HCT116 (cell line): ENCODE measurements at regions not wholly inside any gene's neighbourhood (a gene's known extent, or its start where the extent isn't known, plus 50 kb on each side); places are given as distances from the start of the nearest gene placed in this dataset.

Experiments
- ATAC-seq: fragments of 200-7000 bp; cut with Tn5 transposase; 2 replicates; pipeline ENCODE4 v1.9.1; 2020; ENCODE audit warnings: mild to moderate bottlenecking, moderate library complexity
- BruUV-seq: library from RNA; stranded (reverse); fragments of 400-500 nt; replicated peaks from 2 replicates; lab custom pipeline; 2021; lab: Mats Ljungman, UMichigan
- CTCF ChIA-PET: fragments of 300-600 bp; sonication (Branson Sonifier 250); formaldehyde crosslinking; loops from one replicate; lab custom pipeline; 2021; ENCODE audit warnings: antibody characterized with exemption; lab: Charles Lee
- POLR2A ChIA-PET: fragments of 300-600, 350-600 bp; sonication (Branson Sonifier 250); formaldehyde crosslinking; loops from one replicate; lab custom pipeline; 2021; ENCODE audit warnings: antibody characterized with exemption; lab: Charles Lee
- RAD21 ChIA-PET, 2 experiments: fragments of 300-600 bp; sonication (Branson Sonifier 250); formaldehyde crosslinking; loops; one replicate each; lab custom pipeline; 2023; ENCODE audit warnings: low total read pairs in 2 of 2; ENCODE audit not compliant: uncharacterized antibody in 2 of 2, unreplicated experiment in 2 of 2, low non-redundant PET in 1 of 2; lab: Charles Lee
- DNase-seq: peaks from one replicate; pipeline ENCODE4 v3.0.0-alpha.2; 2010; ENCODE audit warnings: low read depth, low spot score
- H2AFZ ChIP-seq: fragments of 200-600 bp; shearing (Covaris generic), sonication (generic); 2 replicates; pipeline ENCODE4 v1.6.1; 2017; ENCODE audit warnings: low read depth, mixed run types, mixed read lengths, antibody characterized with exemption, low read length; ENCODE audit not compliant: poor library complexity, severe bottlenecking
- H3K27ac ChIP-seq: 2 replicates; pipeline ENCODE4 v1.5.1; 2012; ENCODE audit warnings: low read depth, low read length
- H3K27me3 ChIP-seq: fragments of 200-600 bp; sonication (generic); 2 replicates; pipeline ENCODE4 v1.6.1; 2016; ENCODE audit warnings: mixed run types, low read length, mixed read lengths; ENCODE audit not compliant: insufficient read depth
- H3K36me3 ChIP-seq, 2 experiments: fragments of 200-500 bp in 1 of 2; fragments of 200-600 bp in 1 of 2; sonication (Bioruptor generic) in 1 of 2; sonication (generic) in 1 of 2; 2 replicates each; pipeline versions ENCODE4 v1.5.1 to v1.6.1; 2014 to 2016; ENCODE audit warnings: low read length in 2 of 2, inconsistent platforms in 1 of 2, mixed read lengths in 1 of 2, mixed run types in 1 of 2; ENCODE audit not compliant: insufficient read depth in 2 of 2, control insufficient read depth in 1 of 2
- H3K4me1 ChIP-seq, 2 experiments: fragments of 200-600 bp in 1 of 2; sonication (generic) in 1 of 2; 2 replicates each; pipeline versions ENCODE4 v1.5.1 to v1.6.1; 2012 to 2017; ENCODE audit warnings: low read length in 2 of 2, inconsistent platforms in 1 of 2, mild to moderate bottlenecking in 1 of 2, mixed read lengths in 1 of 2, mixed run types in 1 of 2, moderate library complexity in 1 of 2; ENCODE audit not compliant: insufficient read depth in 2 of 2, control insufficient read depth in 1 of 2
- H3K4me2 ChIP-seq: fragments of 200-600 bp; sonication (generic); 2 replicates; pipeline ENCODE4 v1.6.1; 2017; ENCODE audit warnings: mixed run types, low read length, mixed read lengths
- H3K4me3 ChIP-seq, 2 experiments: fragments of 200-600 bp in 1 of 2; sonication (generic) in 1 of 2; replicated peaks in 1 of 2; 2 replicates each; pipeline ENCODE4 v1.5.1; 2011 to 2016; ENCODE audit warnings: low read length in 2 of 2, control low read depth in 1 of 2, low read depth in 1 of 2, mild to moderate bottlenecking in 1 of 2, mixed read lengths in 1 of 2, mixed run types in 1 of 2
- H3K79me2 ChIP-seq: fragments of 200-600 bp; sonication (generic); 2 replicates; pipeline ENCODE4 v1.6.1; 2017; ENCODE audit warnings: mild to moderate bottlenecking, mixed run types, low read length, moderate library complexity, mixed read lengths; ENCODE audit not compliant: insufficient read depth
- H3K9ac ChIP-seq: fragments of 200-600 bp; sonication (generic); 2 replicates; pipeline ENCODE4 v1.6.1; 2016; ENCODE audit warnings: low read length, mixed read lengths
- H3K9me2 ChIP-seq: fragments of 200-600 bp; sonication (generic), shearing (Covaris generic); 2 replicates; pipeline ENCODE4 v1.6.1; 2017; ENCODE audit warnings: mixed run types, mild to moderate bottlenecking, moderate library complexity; ENCODE audit not compliant: insufficient read depth
- H3K9me3 ChIP-seq, 2 experiments: fragments of 200-500 bp in 1 of 2; fragments of 200-600 bp in 1 of 2; sonication (Bioruptor generic) in 1 of 2; sonication (generic) in 1 of 2; 2 replicates each; pipeline ENCODE4 v1.6.1; 2014 to 2017; ENCODE audit warnings: low read length in 2 of 2, mixed read lengths in 2 of 2, inconsistent platforms in 1 of 2, low read depth in 1 of 2, mild to moderate bottlenecking in 1 of 2, mixed run types in 1 of 2, moderate library complexity in 1 of 2; ENCODE audit not compliant: control insufficient read depth in 1 of 2, insufficient read depth in 1 of 2
- H4K20me1 ChIP-seq: fragments of 200-600 bp; sonication (generic), shearing (Covaris generic); 2 replicates; pipeline ENCODE4 v1.6.1; 2017; ENCODE audit warnings: mixed run types, mild to moderate bottlenecking, moderate library complexity; ENCODE audit not compliant: insufficient read depth
- CBX3 ChIP-seq: IDR thresholded peaks from 2 replicates; pipeline ENCODE4 v1.6.1; 2012; ENCODE audit warnings: low read depth
- CEBPB ChIP-seq: IDR thresholded peaks from 2 replicates; pipeline ENCODE4 v1.6.1; 2012; ENCODE audit warnings: low read depth
- ELF1 ChIP-seq: IDR thresholded peaks from 2 replicates; pipeline ENCODE4 v1.6.1; 2012; ENCODE audit warnings: low read depth, borderline replicate concordance
- FOSL1 ChIP-seq: IDR thresholded peaks from 2 replicates; pipeline ENCODE4 v1.6.1; 2012; ENCODE audit warnings: low read depth
- RAD21 ChIP-seq: IDR thresholded peaks from 2 replicates; pipeline ENCODE4 v1.6.1; 2012; ENCODE audit warnings: low read depth, mild to moderate bottlenecking
- SIN3A ChIP-seq: IDR thresholded peaks from 2 replicates; pipeline ENCODE4 v1.6.1; 2012; ENCODE audit warnings: low read depth
- TCF7L2 ChIP-seq: IDR thresholded peaks from 2 replicates; pipeline ENCODE4 v1.7.0; 2011; ENCODE audit warnings: borderline replicate concordance, inconsistent platforms; ENCODE audit not compliant: insufficient read depth, insufficient read length; ENCODE audit errors: extremely low read depth
- YY1 ChIP-seq: IDR thresholded peaks from 2 replicates; pipeline ENCODE4 v1.6.1; 2011; ENCODE audit warnings: low read length, low read depth, moderate library complexity, mild to moderate bottlenecking; ENCODE audit not compliant: insufficient replicate concordance; ENCODE audit errors: extremely low read depth
- ZBTB33 ChIP-seq: IDR thresholded peaks from 2 replicates; pipeline ENCODE4 v1.6.1; 2011; ENCODE audit warnings: mild to moderate bottlenecking, low read length, moderate library complexity; ENCODE audit not compliant: insufficient replicate concordance; ENCODE audit errors: extremely low read depth
- intact Hi-C: fragments of 100-400 bp; cut with micrococcal nuclease; formaldehyde crosslinking; loops from 2 replicates; pipeline ENCODE4 v1.10.0; 2022
- TF ChIP-seq, protein P1 (sequence below), 3 experiments: fragments of 200-600 bp in 1 of 3; sonication (generic) in 1 of 3; IDR thresholded peaks in 2 of 3; conservative IDR thresholded peaks in 1 of 3; 2 replicates each; pipeline ENCODE4 v1.5.1; 2012 to 2017; ENCODE audit warnings: low read depth in 2 of 3, low read length in 2 of 3, antibody characterized with exemption in 1 of 3, borderline replicate concordance in 1 of 3, control low read depth in 1 of 3, mild to moderate bottlenecking in 1 of 3, mixed read lengths in 1 of 3, mixed run types in 1 of 3, moderate library complexity in 1 of 3; ENCODE audit not compliant: insufficient read depth in 1 of 3
- TF ChIP-seq, protein P2 (sequence below): IDR thresholded peaks from 2 replicates; pipeline ENCODE4 v1.6.1; 2012; ENCODE audit warnings: low read depth

GRCh38 chr3:26346497-26346896, 276.1 kb upstream of the LRRC3B start:
- CTCF ChIA-PET, result no interaction called here

More at GRCh38 chr3:26346497-26346896, 276.1 kb upstream of the LRRC3B start:
- Histone ChIP-seq H2AFZ (no peak overlapping the region), H4K20me1 (no peaks in the 10 kb centered on the region), H3K79me2 (no peaks in the 10 kb centered on the region), H3K9me3 (peaks cover 0 to 7% of the 10 kb centered on the region in 2 experiments; a peak in 2 of 4 replicates), H3K4me1 (no peaks in the 10 kb centered on the region), H3K4me3 (no peak overlapping the region), H3K27me3 (no peaks in the 10 kb centered on the region), H3K4me2 (no peak overlapping the region), H3K9ac (no peak overlapping the region), H3K36me3 (no peaks in the 10 kb centered on the region), H3K27ac (no peak overlapping the region), H3K9me2 (no peaks in the 10 kb centered on the region)
- intact Hi-C loops, result no loop called here
- ATAC-seq, result no peak
- POLR2A ChIA-PET, result no interaction called here
- RAD21 ChIA-PET, result no interaction called here
- no TSS peak for BruUV-seq
- no peak for DNase-seq
- TF ChIP-seq ELF1 (no peak), YY1 (no peak), CBX3 (no peak), FOSL1 (no peak), RAD21 (no peak), SIN3A (no peak), ZBTB33 (no peak), CEBPB (no peak), TCF7L2 (no peak)
- TF ChIP-seq, protein P1, sequence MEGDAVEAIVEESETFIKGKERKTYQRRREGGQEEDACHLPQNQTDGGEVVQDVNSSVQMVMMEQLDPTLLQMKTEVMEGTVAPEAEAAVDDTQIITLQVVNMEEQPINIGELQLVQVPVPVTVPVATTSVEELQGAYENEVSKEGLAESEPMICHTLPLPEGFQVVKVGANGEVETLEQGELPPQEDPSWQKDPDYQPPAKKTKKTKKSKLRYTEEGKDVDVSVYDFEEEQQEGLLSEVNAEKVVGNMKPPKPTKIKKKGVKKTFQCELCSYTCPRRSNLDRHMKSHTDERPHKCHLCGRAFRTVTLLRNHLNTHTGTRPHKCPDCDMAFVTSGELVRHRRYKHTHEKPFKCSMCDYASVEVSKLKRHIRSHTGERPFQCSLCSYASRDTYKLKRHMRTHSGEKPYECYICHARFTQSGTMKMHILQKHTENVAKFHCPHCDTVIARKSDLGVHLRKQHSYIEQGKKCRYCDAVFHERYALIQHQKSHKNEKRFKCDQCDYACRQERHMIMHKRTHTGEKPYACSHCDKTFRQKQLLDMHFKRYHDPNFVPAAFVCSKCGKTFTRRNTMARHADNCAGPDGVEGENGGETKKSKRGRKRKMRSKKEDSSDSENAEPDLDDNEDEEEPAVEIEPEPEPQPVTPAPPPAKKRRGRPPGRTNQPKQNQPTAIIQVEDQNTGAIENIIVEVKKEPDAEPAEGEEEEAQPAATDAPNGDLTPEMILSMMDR (IDR thresholded peaks at IDR 0.05 in 2 of 3, conservative IDR thresholded peaks at IDR 0.05 in 1 of 3; ENCODE audit: borderline replicate concordance in 1 of 3, insufficient read depth in 1 of 3, low read depth in 2 of 3, low read length in 2 of 3), result no peak
- TF ChIP-seq, protein P2, sequence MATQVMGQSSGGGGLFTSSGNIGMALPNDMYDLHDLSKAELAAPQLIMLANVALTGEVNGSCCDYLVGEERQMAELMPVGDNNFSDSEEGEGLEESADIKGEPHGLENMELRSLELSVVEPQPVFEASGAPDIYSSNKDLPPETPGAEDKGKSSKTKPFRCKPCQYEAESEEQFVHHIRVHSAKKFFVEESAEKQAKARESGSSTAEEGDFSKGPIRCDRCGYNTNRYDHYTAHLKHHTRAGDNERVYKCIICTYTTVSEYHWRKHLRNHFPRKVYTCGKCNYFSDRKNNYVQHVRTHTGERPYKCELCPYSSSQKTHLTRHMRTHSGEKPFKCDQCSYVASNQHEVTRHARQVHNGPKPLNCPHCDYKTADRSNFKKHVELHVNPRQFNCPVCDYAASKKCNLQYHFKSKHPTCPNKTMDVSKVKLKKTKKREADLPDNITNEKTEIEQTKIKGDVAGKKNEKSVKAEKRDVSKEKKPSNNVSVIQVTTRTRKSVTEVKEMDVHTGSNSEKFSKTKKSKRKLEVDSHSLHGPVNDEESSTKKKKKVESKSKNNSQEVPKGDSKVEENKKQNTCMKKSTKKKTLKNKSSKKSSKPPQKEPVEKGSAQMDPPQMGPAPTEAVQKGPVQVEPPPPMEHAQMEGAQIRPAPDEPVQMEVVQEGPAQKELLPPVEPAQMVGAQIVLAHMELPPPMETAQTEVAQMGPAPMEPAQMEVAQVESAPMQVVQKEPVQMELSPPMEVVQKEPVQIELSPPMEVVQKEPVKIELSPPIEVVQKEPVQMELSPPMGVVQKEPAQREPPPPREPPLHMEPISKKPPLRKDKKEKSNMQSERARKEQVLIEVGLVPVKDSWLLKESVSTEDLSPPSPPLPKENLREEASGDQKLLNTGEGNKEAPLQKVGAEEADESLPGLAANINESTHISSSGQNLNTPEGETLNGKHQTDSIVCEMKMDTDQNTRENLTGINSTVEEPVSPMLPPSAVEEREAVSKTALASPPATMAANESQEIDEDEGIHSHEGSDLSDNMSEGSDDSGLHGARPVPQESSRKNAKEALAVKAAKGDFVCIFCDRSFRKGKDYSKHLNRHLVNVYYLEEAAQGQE, result no peak
